ENCODE measurements at regions not wholly inside any gene's neighbourhood (a gene's known extent, or its start where the extent isn't known, plus 50 kb on each side); places are given as distances from the start of the nearest gene placed in this dataset.

DNA sequence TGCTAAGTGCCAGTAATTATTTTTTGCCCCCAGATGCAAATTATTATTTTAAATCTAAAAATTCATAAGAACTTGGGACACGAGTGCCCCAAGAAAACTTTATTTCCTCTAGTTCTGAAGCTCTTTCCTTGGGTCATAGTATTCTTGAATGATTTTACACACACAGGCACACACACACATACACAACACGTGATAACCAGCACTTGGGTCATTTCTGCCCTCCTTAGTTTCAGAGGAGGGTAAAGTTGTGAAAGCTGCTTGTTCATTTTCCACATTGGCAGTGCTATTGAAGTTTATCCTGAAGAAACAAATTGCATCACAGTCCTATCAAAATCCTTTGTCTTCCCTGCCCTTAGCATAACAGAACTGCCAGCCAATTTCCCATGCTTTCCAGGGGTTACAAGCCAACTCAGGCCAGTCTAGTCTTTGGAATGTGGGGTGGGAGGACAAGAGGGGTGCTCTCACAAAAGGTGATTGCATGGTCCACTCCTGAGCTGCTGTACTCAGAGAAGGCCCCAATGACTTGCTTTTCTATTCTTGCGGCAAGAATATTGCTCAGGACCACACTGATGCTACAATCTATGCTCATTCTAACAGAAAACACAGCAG lies 98.5 kb upstream of the POGK start:
- TF ChIP-seq GATA2 (IDR thresholded peaks at IDR 0.05; ENCODE audit: low read depth, low read length) (no peak), GATA3 (IDR thresholded peaks at IDR 0.05; ENCODE audit: low read depth, low read length) (no peak)
